ENCODE measurements at regions not wholly inside any gene's neighbourhood (a gene's known extent, or its start where the extent isn't known, plus 50 kb on each side); places are given as distances from the start of the nearest gene placed in this dataset.
"Not testable (repeated sequence)": the region's sequence is repeated elsewhere in the genome, so short reads cannot be mapped to it uniquely, and the experiment has no call there.

DNA sequence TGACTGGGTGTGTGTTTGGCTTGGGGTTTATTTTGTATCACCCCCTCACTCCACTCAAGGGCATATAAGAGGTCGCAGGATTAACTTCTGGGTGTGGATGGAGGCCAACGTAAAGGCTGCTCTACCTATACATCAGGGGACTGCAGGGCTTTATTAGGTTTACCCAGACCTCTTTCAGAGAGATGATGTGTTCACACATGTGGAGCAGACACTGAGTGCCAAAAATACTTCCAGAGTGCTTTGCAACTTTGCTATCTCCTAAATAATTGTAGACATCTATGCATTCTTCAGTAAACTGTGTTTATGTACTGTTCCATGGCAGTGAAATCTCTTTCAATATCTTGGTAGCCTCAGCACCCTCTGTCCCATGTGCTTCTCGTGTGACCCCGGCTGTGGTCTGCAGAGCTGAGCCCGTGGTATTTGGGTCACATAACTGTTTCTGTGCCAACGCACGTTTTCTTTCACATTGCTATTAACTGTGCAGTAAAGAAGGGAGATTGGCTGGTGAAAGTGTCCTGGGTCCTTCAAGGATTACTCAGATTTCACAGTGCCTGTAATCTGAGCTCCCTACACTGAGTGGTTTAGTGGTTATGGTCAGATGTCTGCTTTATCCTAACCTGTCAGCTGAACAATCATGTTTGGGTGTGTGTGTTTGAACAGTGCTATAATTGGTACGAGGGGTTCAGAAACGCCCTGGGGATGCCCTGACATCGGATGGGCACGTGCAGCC, 208.1 kb downstream of the VAPA start:
- no peak for DNase-seq

GRCh38 chr18:10122988-10123950, 209.5 kb downstream of the VAPA start:
- DNase-seq, result no peak

- DNase-seq, result no peak
These were observed 210.3 kb downstream of the VAPA start for GRCh38 chr18:10124071-10124470.

DNA sequence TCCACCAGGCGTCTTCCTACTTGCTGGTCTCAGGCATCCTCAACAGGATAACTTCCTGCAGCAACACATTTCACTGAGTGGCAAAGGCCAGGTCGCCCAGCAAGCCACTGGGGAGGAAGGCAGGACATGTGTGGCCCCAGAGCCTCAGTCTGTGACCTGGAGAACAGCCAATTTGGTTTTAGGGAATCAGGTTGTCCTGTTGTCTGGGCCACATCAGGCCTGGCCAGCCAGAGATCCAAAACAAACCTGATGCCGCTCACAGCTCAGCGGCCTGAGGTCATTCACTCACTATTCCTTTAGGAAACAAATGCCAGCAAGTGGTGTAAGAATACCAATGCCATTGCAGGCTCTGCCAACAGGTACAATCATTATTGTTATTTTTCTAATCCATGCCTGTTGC, 210.7 kb downstream of the VAPA start:
- DNase-seq, result no peak

- no peak for DNase-seq
These were observed 211.2 kb downstream of the VAPA start for GRCh38 chr18:10124967-10125366.

DNA sequence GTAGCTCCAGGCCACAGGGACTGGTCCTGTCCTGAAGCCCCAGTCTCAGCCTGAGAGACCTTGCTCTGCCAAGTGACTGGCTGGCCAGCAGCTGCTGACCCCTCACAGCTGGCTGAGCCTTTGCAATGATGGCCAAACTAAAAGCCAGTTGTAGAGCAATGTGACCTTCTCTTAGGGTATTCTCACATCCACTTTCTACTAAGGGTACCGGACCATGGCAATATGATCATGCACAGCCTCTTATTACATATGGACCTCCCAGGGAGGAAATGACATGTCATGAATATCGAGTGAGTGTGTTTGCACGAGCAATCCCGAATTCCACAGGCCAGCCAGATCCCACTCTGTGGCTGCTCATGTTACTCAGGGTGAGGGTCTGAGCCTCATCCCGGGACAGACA, 213.9 kb downstream of the VAPA start:
- no peak for DNase-seq

DNA sequence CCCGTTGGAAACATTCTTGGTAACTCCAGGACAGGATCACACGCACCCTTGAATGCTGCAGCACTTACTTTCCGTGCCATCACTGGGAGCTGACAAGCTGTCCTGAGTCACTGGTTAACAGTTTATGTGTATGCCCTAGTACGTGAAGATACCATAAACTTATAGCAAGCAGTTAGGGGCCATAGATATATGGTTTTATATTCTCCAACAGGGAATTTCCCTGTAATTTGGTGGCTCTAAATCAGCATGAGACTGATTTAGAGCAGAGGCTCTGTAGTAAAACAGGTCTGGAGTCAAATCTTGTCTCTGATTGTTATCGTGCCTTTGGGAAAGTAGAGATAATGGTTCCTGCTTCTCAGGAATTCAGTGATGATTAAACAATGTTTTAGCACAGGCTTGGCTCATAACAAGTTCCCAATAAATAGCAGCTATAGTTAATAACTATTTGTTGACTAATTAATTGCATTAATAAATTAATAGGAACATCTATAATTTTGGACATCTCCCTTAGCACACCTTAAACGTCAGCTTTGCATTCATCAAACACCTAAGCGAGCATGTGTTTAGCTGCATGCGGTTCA, 215.2 kb downstream of the VAPA start:
- no peak for DNase-seq

DNA sequence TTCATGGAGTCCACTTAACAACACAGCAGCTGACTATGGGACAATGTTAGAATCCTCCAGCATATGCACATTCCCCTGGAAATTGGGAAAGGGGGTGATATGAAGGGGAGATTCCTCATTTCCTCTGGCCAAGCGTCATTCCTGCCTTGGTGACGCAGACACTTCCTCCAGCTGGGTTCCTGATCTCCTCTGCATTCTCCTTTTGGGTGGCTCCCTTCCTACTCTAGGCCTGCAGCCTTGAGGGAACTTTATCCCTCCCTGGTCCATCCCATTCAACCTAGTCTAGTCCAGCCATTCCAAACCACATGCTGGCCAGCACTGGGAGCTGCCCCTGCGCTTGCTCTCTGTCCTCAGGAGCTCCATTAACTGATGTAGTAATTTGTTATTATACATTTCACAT, 216.8 kb downstream of the VAPA start:
- DNase-seq, result no peak

DNA sequence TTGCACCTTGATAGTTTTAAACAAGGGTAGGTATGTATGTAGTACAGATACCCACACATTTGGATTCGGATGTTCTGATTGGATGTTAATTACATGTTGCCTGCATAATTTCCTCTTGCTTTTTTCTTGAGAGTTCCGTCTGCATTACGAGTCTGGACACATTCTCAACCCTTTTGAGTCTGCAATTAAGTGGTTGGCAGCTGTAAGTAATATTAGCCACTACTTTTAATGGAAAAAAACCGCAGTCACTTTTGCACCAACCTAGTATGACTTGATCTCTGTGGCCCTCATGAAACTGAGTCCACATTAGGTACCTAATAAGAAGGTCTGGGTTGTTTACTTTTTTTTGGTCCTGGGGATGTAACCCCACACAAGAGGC, 217.3 kb downstream of the VAPA start:
- DNase-seq, result no peak

DNA sequence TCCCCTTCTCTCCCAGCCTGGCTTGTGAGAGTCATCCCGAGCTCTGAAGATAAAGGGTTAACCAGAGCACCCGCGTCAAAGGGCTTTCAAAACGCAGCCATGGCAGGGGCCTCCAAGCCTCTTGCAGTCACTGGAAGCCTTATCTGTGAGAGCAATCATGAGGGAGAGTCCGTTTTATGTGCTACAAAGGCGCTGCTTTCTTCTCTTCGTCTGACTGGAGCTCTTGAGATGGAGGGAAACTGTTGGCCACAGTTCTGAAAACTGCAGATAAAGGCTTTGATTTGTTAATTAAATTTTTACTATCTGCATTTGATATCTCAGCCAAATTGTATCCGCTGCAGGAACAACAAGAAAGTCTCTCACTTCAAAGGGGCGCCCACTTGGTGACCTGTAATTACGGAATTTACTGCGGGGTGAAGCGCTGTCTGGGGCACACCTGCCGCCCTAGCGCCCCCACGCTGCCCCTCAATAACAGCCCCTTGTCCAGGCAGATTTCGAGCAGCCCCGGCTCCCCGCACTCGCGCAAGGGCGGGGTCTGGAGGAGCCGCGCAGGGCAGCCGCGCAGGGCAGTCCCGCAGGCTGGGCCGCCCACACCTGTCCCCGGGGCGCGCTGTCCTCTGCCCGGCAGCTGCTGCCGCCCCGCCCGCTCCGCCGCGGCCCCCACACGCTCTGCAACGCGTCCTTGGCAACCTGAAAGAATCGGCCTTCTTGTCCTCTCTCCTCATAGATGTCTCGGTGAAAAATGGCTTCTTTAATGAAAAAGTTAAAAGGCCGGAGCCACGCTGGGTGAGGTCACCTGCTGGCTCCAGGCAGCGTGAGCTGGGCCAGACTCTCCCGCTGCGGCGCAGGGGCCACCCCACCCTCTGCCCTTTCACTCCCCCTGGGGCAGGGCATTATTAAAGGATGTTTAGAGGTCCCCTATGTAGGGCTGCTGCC, 217.9 kb downstream of the VAPA start:
- no peak for DNase-seq

- DNase-seq, result no peak
These were observed 219.7 kb downstream of the VAPA start for GRCh38 chr18:10133516-10133915.

GRCh38 chr18:10134204-10134603, 220.4 kb downstream of the VAPA start:
- no peak for DNase-seq

GRCh38 chr18:10134749-10135148, 220.9 kb downstream of the VAPA start:
- DNase-seq, result not testable (repeated sequence)

DNA sequence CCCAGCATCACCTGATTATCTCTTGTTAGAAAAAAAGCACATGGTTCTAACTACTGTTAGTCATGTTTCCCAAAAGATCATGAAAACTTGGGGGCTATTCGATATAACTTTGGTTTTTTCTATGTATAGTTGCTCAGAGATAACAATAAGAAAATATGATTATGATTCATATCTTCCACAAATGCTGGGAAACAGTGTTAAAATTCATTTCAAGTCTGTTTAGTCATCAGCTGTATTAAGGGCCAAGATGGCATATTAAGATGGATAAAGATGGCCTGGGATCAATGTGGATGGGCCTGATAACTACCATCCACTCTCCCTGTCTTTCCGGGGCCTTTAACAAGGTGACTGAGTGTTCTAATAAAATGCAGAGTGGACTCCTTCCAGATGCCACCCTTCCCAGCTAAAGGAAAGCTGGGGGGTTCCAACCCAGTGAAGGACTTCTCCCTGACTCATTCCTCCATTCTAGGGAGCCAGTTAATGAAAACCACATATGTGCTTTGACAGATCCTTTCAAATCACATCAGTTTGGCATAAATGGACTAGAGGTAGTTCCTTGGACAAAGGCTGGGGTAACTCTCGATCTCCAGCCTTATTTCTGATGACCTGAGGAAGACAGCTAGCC, 221.6 kb downstream of the VAPA start:
- DNase-seq, result no peak

- DNase-seq, result no peak
These were observed 224.9 kb downstream of the VAPA start for GRCh38 chr18:10138719-10139118.

DNA sequence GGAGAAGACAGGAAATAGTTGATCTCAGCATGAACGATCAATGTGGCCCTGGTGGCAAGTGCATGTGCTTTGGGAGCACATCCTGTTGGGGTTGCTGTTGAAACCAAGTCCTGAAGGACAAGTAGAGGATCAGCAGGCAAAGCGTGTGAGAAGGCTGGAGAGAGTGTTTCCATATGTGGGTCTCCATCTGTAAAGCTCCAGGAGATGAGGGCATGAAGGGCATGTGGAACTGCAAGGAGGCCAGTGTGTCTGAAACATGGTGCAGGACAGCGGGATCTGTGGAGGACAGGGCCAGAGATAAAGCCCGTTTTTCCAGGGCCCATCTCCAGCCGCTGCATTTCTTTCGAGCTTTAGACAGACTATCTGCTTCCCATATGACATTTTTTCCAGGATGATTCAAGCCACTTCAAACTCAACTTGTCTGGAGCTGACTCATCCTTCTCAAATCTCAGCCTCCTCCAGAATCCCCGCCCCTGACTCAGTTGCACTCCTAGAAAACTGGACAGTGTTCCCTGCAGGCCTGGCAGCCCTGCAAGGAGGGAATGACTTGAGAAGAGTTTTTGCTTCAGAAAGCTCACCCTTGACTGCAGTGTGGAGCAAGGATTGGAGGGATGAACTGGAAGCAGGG, 226.1 kb downstream of the VAPA start:
- DNase-seq, result no peak

GRCh38 chr18:10140461-10141282, 226.9 kb downstream of the VAPA start:
- no peak for DNase-seq

GRCh38 chr18:10141559-10141958, 227.7 kb downstream of the VAPA start:
- no peak for DNase-seq

DNA sequence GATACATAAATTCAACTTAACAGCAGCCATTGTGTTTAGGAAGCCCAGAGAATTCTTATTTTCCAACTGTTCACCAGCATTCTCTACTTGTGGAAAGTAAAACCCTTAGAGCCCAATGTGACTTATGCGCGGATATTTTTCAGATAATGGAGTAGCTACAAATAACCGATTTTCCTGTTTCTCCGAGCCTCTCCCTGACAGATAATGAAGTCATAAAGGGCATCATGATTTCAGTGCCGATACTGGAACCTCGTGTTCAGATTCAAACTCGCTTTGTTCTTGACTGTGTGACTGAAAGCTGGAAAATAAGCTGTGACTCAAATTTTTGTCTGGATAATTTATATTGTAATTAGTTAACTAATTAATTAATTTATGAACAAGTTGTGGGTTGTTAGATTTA, 228.2 kb downstream of the VAPA start:
- DNase-seq, result no peak

DNA sequence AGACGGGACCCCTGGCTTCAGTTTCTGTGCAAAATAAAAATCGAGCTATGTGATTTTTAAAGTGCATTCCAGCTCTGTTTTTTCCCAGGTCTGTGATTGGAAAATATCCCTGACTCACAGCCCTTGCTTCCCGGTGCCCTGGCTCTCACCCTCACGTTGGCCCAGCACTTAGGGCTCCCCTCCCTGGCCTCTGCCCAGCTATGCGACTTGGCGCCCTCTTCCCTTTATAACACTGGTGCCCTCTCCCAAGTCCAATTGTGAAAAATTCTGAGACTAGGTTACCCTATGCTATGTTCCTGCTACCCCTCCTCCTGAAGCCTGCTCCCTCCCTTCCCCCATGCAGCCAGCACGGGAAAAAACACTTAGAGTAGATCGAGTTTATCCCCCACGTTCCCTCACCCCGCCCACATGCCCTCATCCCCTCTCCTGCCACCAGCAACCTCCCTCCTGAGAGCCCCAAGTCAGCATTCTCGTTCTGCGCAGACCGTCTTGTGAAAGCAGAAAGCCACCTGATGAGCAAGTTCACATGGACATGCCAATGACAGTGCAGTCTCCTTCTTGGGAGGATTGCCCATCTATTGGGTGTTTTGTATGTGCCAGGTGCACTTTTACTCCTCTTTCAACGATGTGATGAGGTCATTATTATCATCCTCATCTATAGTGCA, 228.8 kb downstream of the VAPA start:
- DNase-seq, result no peak

Measured in CD4-positive, alpha-beta T cell treated with Interleukin-15 for 1 hour (primary cell).